GM19467 (cell line): ENCODE measurements at regions not wholly inside any gene's neighbourhood (a gene's known extent, or its start where the extent isn't known, plus 50 kb on each side); places are given as distances from the start of the nearest gene placed in this dataset.
A peak's percentile ranks its signal among the peaks of the same experiment; 100 is the strongest.

Experiments
- ATAC-seq: cut with Tn5 transposase; IDR thresholded peaks from one replicate; pipeline ENCODE4 v1.9.1; 2021; ENCODE audit warnings: mild to moderate bottlenecking, moderate library complexity; ENCODE audit not compliant: unreplicated experiment

DNA sequence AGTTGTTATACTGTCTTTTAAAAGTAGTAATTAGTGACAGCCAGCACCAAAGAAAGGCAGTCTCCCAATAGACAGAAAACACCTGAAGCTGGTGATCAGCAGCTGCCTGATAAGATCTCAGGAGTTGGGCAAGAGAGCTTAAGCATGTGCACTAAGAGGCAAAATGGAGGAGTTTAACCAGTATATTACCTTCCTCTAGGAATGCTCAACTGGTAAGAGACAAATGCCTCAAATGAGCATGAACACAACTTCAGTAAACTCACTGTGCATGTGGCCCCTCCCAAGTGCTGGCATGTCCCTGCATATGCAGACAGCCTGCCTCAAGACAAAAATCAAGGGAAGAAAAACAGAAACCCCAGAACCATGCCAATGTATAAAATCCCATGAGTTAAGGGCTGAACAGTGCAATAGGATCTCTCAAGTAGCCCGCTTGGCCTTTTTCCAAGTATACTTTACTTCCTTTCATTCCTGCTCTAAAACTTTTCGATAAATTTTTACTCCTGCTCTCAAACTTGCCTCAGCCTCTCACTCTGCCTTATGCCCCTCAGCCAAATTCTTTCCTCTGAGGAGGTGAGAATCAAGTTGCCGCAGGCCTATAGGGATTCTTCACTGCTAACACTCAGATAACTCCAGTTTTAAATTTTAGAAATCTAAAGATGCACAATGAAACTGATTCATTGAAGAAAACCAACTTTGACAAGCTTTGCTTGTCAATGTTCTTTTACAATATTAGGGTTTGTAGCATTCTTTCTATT, 724.8 kb upstream of the RIOK2 start:
- ATAC-seq, result no peak

DNA sequence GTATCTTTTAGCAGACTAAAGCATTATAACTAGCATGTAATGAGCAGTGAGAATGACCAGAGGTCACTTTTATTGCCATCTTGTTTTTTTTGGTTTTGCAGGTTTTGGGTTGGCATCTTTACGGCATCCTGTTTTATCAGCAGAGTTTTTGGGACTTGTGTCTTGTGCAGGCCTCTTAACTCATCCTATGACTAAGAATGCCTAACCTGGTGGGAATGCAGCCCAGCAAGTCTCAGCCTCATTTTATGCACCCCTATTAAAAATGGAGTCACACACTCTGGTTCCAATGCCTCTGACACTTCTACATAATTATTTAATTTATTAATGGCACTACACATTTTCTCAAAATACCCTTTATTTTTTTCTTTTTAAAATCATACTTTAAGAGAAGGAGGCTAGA, 726.5 kb upstream of the RIOK2 start:
- no peak for ATAC-seq

DNA sequence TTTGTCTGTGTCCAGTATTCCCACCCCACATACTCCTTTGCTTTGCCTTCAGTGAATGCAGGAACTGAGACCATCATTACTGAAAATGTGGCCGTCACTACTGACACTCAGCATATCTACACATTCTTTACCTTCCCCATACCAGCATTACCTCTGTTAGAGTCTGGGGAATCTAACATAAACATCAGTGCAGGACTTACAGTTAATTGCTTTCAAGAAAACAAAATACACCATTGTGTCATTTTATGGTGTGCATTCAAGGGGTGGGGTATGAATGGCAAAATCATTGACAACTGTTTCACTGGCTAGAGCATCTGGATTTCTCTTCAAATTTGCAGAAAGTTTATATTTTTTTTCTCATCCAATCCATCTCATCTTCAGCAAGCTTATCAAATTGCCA, 731.4 kb upstream of the RIOK2 start:
- ATAC-seq, result no peak

DNA sequence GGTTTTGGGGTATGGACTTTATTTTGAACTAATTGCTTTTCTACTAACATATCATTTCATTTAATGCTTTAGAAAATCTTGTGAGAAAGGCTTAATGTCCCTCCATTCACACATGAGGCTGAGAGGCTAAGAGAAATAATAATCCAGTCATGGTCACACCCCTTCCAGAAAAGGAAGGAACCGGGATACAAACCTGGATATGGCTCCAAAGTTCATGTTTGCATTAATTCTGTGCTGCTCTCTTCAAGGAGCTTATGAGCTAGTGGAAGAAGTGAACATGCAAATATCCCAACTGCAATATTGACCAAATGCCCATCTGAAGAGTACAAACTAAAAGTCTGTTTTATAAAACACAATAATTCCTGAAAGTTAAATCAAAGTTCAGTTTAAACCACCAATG, 732.1 kb upstream of the RIOK2 start:
- ATAC-seq, result no peak

DNA sequence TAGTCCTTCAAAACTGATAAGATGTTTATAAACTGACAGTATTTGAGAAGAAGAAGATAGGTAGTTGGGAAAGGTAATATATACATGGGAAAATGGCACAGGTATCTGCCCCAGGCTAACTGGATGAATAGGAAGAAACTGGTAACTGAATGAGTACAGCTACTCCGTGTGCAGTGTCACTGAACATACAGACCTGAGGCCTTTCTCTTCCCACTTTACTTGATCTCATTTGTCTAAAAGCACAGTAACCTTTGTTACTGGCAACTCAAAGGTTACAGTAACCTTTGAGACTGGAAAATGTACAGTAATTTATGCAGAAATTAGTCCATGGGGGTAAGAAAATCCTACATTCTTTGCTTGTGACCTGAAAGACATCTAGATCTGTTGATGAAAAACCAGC, 735.0 kb upstream of the RIOK2 start:
- no peak for ATAC-seq

DNA sequence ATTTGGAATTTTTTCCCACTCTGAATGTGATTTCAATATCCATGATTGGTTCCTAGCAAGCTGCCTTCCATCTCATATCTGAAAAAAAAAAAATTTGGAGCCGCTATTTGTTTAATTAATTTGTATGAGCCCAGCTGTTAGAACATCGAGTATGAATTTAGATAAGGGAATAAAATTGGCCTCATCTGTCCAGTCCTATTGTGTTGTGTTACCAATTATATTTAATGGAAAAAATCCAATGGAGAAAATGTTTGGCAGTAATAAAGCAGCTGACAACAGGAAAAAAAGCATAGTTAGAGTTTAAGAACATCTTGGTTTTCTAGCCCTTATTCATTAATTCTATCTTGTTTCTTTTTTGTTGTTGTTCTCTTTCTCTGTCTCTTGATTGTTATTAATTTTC, 735.6 kb upstream of the RIOK2 start:
- no peak for ATAC-seq

DNA sequence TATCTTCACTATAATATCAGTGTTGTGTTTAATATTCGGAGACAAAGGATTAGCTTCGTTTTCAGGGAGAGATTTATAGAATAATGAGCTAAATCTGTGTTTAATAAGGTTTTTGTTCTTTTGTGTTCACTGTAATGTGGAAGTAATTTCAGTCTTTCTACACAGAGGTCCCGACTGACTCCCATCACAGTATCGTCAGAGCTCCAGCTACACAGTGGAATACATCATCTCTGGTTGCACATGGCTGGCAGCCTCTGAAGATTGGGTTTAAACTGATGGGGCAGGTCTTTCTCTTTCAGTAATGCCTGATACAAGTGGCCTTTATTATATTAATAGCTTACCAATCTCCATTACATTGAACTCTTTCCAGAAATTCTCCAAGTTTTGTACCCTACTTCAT, 736.7 kb upstream of the RIOK2 start:
- no peak for ATAC-seq

DNA sequence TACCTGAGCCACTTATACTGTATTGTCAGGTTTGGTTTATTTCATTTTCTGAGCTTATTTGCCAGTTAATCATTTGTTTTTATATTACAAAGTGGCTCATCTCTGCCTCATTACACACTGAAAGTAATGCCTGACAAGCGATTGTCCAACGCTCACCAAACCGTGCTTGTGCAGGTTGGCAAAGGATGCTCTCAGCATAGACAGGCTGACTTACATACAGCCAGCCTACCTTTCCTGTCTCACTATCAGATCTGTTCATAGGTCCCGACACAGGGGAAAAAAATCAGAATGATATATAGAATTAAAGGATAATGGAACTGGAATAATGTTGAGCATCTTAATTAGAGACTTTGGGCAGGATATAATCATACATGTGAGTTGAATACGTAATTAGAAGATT, 739.7 kb upstream of the RIOK2 start:
- no peak for ATAC-seq

DNA sequence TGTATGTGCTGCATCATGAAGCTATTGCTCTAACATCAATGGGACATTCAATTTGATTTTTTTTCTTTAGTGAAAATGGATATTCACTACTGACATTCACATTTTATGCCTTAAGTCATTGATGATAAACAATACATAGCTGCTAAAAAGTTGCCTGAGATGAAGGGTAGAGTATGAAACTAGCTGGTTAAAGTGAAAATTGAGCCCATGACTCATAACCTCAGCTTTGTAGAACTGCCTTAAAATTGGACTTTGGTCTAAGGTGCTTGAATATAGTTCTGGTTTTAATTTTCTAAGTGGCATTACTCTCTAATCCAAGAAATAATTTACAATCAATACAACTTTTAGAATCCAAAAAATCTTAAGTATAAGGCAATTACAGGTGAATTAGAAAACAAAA, 740.4 kb upstream of the RIOK2 start:
- peak; percentile 62 for ATAC-seq

DNA sequence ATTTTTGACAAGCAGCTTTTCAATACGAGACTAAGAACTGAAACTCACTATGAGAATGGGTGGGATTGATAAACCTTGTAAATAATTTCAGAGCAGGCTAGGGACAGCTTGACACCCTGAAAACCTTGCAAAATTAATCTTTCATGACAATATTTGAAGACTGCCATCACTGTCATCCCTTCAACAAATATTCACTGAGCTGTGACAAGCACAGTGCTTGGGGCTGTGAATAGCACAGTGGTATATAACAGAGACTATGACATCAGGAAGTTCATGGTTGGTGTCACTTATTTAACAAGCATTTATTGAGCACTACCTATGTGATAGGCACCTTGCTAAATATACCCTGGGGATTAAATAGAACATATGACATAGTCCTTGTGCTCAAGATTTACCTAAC, 741.0 kb upstream of the RIOK2 start:
- ATAC-seq, result peak; percentile 58

DNA sequence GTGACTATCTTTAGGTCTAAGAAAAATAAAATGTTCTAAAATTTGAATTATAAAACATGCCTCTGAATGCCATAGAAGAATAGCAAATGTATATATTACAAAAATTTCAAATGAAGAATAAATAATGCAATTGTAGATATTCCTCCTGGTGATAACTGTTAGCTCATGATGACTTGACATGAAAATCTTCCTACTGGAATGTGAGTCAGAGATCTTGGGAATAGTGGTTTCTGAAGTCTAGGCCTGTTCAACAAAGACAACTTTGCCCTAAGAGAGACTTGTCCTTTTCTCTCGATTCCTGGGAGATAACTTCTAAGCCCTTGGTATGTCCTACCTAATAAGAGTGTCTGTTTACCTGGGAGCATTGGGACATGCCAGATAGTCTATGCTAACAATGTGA, 746.3 kb upstream of the RIOK2 start:
- no peak for ATAC-seq

DNA sequence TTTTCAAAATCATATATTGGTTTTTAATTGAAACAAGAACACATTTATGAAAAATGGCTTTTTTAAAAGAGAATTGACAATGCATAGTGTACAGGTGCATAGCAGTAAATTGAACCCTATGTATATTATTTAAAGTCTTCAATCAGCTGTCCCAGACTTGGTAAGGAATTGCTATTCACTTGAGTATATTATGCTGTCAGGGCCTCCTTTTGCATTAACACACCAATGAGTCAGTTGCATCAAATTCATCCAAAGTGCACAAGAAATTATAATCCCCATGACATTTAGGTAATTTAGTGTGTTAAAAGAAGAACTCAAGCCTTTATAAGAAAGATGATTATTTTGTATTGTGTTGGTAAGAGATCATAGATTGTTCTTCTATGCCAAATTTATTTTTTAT, 748.8 kb upstream of the RIOK2 start:
- no peak for ATAC-seq

DNA sequence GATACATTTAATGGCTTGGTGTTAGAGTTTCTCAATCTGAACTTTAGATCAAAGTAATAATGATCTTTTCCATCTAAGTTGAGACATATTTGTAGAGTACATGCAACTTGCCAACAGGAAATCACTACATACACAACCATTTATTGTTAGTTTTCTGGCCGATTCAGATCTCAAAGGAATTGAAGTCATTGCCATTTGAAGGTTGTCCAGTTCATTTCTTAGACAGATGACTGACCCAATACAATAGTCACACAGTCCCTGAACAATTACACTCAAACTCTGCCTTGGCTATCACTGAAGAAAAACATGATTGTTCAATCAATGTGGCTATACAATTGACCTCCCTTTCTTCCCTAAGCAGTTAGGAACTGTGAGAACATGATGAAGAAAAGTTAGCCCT, 753.2 kb upstream of the RIOK2 start:
- ATAC-seq, result no peak

DNA sequence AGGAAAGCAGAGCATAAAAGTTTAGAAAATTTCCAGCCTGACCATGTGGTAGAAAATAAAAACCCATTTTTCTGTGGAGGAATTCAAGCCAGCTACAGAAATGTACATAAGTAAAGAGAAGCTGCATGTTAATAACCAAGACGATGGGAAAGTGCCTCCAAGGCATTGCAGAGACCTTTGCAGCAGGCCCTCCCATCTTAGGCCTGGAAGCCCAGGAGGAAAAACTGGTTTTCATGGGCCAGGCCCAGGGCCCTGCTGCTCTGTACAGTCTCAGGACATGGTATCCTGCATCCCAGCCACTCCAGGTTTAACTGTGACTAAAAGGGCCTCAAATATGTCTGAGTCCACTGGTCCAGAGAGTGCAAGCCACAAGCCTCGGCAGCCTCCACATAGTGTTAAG, 754.8 kb upstream of the RIOK2 start:
- no peak for ATAC-seq

DNA sequence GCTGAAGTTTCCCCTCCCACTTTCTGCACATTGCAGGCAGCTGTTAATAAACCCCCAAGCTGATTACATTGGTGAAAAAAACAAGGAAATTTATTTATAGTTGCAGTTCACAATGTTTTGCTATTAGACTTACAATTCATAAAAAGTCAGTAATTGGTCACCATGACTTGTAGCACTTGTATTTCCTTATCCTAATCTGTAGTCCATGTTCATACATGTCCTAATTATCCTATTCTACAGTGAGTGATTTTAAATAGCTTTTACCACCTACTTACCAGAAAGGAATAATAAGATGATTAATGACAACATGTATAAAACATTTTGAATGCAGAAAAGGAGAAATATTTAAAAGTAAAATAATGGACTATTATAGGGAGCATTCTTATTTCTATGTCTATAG, 760.0 kb upstream of the RIOK2 start:
- no peak for ATAC-seq

DNA sequence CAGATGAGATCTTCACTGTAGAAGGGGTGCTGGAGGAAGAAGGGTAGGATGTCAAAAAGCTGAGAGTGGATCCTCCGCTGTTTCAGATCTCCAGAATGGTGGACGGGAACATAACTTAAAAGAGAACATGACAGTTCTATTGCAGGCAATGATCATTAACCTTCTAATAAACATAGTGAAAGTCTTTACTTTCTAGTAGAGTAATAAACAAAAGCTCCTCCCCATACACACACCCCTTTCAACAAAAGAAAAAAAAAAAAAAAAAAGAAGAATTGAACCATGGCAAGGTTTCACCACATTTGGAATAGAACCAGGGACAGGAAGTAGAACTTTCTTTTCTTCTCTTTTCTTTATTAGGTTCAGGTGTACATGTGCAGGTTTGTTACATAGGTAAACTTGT, 768.1 kb upstream of the RIOK2 start:
- no peak for ATAC-seq

DNA sequence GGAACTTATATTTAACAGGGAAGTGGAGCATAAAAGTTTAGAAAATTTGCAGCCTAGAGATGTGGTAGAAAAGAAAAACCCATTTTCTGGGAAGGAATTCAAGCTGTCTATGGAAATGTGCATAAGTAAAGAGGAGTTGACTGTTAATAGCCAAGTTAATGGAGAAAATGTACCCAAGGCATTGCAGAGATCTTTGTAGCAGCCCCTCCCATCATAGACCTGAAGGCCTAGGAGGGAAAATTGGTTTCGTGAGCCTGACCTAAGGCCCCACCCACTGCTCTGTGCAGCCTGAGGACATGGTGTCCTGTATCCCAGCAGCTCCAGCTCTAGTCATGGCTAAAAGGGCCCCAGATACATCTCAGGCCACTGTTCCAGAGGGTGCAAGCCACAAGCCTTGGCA, 772.4 kb upstream of the RIOK2 start:
- no peak for ATAC-seq

DNA sequence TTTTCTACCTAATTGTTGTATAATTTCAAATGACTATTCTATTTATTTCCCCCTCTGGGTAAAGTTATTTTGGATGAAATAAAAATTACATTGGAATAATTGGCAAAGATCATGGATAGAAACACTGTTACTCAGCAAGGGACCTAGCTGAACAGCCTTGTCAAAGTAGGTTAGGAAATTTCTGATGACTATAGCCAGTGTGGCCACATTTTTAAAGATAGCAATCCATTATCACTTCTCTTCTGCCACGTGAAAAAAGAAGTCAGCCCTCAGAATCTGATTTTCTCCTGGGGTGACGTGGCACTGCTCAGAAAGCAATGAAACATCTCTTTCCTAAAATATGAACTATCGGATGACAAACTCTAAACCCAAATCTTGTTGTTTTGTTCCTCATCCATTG, 784.2 kb upstream of the RIOK2 start:
- ATAC-seq, result no peak

DNA sequence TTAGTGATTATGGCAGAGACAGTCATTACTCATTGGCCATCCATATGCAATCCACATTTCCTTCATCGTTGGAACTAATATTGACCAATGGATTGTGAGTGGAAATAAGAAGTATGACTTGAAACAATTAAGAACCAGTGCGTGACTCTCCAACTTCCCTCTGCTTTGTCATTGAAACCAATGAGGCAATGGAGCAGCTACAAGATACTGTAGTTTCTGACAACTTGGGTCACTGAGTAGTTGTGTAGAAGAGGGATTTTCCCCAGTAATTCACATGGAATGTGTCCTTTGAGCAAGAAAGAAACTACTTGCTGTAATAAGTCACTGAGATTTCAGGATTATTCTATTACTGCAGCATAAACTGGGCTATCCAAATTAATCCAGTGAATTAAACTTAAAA, 785.3 kb upstream of the RIOK2 start:
- no peak for ATAC-seq

DNA sequence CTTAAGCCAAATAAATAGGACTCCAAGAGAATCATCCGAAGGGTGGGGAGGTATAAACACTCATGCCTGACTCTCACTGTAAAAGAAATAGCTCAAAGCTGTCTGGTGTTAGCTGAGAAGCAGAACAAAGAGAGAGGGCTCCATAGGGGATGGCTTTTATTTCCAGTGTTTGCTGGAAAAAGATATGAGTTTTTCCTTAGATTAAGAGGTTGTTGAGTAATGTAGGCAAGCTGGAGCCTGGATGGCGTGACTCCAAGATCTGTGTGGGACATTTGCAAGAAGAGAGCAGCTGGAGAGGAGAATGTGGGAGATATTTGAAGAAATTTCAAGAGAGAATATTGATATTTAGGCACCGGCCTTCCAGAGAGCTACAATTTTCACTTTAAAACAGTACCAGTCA, 793.7 kb upstream of the RGMB start:
- no peak for ATAC-seq

DNA sequence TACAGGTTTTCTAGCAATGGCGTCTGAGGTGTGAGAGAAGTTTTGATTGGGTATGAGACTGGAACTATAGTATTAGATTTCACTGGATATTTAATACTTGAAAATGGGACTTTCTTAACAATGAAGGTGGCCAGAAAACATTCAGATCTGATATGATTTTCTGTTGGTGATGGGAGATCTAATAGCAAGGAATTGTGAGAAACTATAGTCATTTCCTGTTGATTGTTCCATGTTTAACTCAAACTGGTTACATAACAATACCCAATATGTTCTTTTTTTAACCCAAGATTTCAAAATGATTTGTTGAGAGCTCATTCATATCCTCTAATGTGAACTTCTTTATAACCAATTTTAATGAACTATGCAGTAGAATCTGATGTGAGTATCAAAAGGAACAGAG, 793.2 kb upstream of the RGMB start:
- ATAC-seq, result no peak

DNA sequence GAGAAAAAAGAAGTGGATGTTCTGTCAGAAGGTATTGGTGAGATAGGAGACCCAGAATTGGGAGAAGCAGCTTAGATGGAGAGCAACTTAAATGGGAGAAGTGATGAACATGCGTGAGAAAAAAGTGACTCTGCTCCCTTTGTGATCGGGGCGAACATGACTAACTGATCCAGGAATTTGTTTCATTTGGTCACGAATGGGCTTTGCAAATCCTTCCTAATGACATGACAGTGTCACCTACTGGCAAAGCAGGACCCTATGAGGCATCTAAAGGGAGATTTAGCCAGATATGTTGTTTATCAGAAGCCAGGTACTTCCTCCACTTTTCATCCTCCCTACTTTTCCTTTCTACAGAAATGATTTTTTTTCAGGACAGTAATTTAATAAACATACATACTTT, 787.4 kb upstream of the RGMB start:
- ATAC-seq, result no peak

DNA sequence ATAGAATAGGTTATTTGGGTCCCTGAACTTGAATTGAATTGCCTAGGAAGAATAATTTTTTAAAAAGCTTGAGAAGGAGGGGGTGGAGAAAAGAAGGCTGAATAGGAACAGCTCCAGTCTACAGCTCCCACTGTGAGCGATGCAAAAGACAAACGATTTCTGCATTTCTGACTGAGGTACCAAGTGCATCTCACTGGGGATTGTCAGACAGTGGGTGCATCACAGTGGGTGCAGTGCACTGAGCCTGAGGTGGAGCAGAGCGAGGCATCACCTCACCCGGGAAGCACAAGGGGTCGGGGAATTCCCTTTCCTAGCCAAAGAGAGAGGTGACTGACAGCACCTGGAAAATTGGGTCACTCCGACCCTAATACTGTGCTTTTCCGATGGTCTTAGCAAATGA, 782.2 kb upstream of the RGMB start:
- no peak for ATAC-seq

DNA sequence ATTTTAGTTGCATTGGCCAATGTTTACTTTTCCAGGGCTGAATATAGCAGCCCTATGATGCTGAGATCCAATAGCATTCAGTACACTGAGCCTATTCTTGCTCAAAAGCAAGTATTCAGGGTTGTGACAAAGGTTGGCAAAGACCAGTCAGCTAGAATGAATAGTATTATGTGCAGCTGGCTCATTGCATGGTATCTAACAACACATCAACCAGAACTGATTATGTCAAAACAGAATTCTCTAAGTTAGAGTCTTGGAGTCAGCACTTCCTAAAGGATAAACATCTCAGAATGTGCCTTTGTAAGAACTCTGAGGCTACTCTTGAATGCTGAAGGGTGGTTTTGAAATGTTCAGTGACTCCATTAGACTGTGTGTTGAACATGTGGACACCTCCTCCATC, 774.5 kb upstream of the RGMB start:
- no peak for ATAC-seq
